ENCODE measurements at regions not wholly inside any gene's neighbourhood (a gene's known extent, or its start where the extent isn't known, plus 50 kb on each side); places are given as distances from the start of the nearest gene placed in this dataset.

- no peak overlapping the region for H3K4me3 ChIP-seq (ENCODE audit: low read length)
- no peak for TF ChIP-seq CTCF (conservative IDR thresholded peaks at IDR 0.05; ENCODE audit: low read length)
- DNase-seq (ENCODE audit: low read depth): no peak
These were observed 277.8 kb downstream of the EPM2A start for GRCh38 chr6:145457556-145457955.

- no peak for TF ChIP-seq CTCF (conservative IDR thresholded peaks at IDR 0.05; ENCODE audit: low read length)
- H3K4me3 ChIP-seq (ENCODE audit: low read length): no peak overlapping the region
- DNase-seq (ENCODE audit: low read depth): no peak
These were observed 266.8 kb downstream of the EPM2A start for GRCh38 chr6:145468534-145468933.

- TF ChIP-seq CTCF (conservative IDR thresholded peaks at IDR 0.05; ENCODE audit: low read length): no peak
- DNase-seq (ENCODE audit: low read depth): no peak
- no peak overlapping the region for H3K4me3 ChIP-seq (ENCODE audit: low read length)
These were observed 266.3 kb downstream of the EPM2A start for GRCh38 chr6:145469021-145469420.

DNA sequence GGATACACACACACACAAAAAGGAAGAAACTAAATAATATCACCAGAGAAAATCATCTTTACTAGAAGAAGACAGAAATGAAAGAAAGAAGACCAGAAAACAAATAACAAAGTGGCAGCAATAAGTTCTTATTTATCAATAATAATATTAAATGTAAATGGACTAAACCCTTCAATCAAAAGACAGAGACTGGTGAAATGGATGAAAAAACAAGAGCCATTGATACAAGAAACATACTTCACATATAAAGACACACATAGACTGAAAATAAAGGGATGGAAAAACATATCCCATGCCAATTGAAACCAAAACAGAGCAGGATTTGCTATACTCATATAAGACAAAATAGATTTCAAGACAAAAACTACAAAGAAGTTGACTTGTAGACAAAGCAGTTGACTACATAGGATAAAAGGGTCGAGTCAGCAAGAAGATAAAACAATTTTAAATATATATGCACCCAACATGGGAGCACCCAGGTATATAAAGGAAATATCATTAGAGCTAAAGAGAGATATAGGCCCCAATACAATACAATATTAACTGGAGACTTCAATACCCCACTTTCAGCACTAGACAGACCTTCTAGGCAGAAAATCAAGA is 259.4 kb downstream of the EPM2A start:
- DNase-seq (ENCODE audit: low read depth): no peak
- no peak for TF ChIP-seq CTCF (conservative IDR thresholded peaks at IDR 0.05; ENCODE audit: low read length)
- H3K4me3 ChIP-seq (ENCODE audit: low read length): no peak overlapping the region

DNA sequence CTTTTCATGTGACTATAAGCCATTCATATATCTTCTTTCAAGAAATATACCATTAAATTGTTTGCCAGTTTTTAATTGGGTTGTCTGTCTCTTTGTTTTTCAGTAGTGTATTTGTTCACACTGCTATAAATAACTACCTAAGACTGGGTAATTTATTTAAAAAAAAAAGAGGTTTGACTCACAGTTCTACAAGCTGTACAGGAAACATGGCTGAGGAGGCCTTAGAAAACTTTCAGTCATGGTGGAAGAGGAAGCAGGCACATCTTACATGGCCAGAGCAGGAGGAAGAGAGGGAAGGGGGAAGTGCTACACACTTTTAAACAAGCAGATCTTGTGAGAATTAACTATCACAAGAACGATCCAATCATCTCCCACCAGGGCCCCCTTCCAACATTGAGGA is 255.3 kb downstream of the EPM2A start:
- no peak overlapping the region for H3K4me3 ChIP-seq (ENCODE audit: low read length)
- no peak for DNase-seq (ENCODE audit: low read depth)
- TF ChIP-seq CTCF (conservative IDR thresholded peaks at IDR 0.05; ENCODE audit: low read length): no peak

DNA sequence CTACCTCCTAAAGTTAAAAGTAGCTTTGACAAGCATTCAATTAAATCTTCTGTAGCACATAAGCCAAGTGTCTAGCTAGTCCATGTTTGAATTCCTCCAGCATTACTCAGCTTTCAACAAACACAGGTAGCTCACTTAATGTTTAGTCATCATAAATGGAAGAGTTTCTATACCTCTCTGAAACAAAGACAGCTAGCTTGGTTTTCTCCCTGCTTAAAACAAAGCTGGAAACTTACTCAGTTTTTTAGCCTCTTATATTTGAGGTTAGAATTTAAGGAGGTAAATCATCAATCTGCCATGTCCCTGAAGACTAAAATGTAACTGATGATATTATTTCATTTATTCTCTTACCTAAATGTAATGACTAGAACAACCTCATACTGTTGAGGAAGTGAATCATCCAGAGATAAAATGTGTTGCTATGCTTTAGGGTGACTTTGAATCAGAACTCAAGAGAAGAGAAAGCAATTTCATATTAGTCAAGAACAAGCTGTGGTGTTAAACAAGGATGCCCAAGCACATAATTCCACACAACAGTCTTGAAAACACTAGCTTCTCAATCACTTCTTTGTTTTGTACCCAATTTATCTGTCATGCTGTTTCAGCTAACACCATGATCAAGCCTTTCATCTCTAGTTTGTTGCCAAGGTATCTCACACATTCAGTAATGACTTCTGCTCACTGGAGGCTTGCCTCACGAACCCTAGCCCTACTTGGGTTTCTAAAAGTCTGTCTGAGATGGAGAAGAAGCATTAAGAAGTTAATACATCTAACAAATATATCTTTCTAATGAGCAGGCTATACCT is 251.9 kb downstream of the EPM2A start:
- no peak for DNase-seq (ENCODE audit: low read depth)
- no peak overlapping the region for H3K4me3 ChIP-seq (ENCODE audit: low read length)
- no peak for TF ChIP-seq CTCF (conservative IDR thresholded peaks at IDR 0.05; ENCODE audit: low read length)

DNA sequence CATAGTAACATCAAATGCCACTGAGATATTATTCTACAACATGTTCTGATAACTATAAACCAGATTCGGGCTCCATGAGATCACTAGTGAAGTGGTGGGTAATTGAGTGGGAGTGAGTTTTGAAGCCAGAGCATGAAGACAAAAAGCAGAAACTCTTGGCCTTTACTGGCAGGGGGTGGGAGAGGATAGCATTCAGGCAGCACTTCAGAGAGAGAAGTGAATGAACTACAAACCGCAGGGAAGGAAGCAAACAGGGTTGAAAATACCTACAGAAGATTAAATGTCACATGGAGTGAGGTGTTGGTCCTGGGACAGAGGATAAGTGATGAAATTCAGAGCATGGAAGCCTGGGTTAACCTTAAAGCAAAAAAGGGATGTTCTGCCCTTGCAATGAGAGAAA is 250.0 kb downstream of the EPM2A start:
- DNase-seq (ENCODE audit: low read depth): no peak
- H3K4me3 ChIP-seq (ENCODE audit: low read length): no peak overlapping the region
- TF ChIP-seq CTCF (conservative IDR thresholded peaks at IDR 0.05; ENCODE audit: low read length): no peak

Data from AG10803 (cell line).